Breast epithelium (tissue), 3 donors: ENCODE measurements at regions not wholly inside any gene's neighbourhood (a gene's known extent, or its start where the extent isn't known, plus 50 kb on each side); places are given as distances from the start of the nearest gene placed in this dataset.

Source experiments
- CTCF ChIP-seq, 3 donors: fragments of 450-650 bp; IDR thresholded peaks; one replicate each; pipeline ENCODE4 v1.5.1; 2016 to 2017; ENCODE audit warnings: antibody characterized with exemption in 3 of 3, mild to moderate bottlenecking in 3 of 3, moderate library complexity in 3 of 3
- POLR2A ChIP-seq: fragments of 450-650 bp; IDR thresholded peaks from one replicate; pipeline ENCODE4 v1.6.1; 2016; ENCODE audit warnings: antibody characterized with exemption, mild to moderate bottlenecking, moderate library complexity

- TF ChIP-seq CTCF (IDR thresholded peaks at IDR 0.05): no peak
- TF ChIP-seq POLR2A: no peak
Measured at GRCh38 chr22:27603111-27603799, 198.3 kb downstream of the MN1 start.
